Mammary epithelial cell (primary cell): ENCODE measurements at regions not wholly inside any gene's neighbourhood (a gene's known extent, or its start where the extent isn't known, plus 50 kb on each side); places are given as distances from the start of the nearest gene placed in this dataset.

Experiments used
- CTCF ChIP-seq, 2 donors: IDR thresholded peaks in 1 of 2; conservative IDR thresholded peaks in 1 of 2; 2 replicates each; pipeline ENCODE4 v1.5.1; 2011 to 2012; ENCODE audit warnings: inconsistent platforms in 2 of 2, low read length in 2 of 2, mild to moderate bottlenecking in 2 of 2, control low read depth in 1 of 2, low read depth in 1 of 2; ENCODE audit not compliant: insufficient read depth in 1 of 2; ENCODE audit errors: extremely low read depth in 1 of 2
- EZH2 ChIP-seq: IDR thresholded peaks from 2 replicates; pipeline ENCODE4 v1.6.1; 2012; ENCODE audit warnings: low read length, inconsistent platforms, borderline replicate concordance

- TF ChIP-seq EZH2 (no peak), CTCF (conservative IDR thresholded peaks at IDR 0.05 in 1 of 2, IDR thresholded peaks at IDR 0.05 in 1 of 2; ENCODE audit: extremely low read depth in 1 of 2, insufficient read depth in 1 of 2, low read depth in 1 of 2, low read length in 2 of 2) (no peak)
These were observed 280.7 kb upstream of the KLHL1 start for GRCh38 chr13:70388935-70389334.
